ENCODE measurements at regions not wholly inside any gene's neighbourhood (a gene's known extent, or its start where the extent isn't known, plus 50 kb on each side); places are given as distances from the start of the nearest gene placed in this dataset.

DNA sequence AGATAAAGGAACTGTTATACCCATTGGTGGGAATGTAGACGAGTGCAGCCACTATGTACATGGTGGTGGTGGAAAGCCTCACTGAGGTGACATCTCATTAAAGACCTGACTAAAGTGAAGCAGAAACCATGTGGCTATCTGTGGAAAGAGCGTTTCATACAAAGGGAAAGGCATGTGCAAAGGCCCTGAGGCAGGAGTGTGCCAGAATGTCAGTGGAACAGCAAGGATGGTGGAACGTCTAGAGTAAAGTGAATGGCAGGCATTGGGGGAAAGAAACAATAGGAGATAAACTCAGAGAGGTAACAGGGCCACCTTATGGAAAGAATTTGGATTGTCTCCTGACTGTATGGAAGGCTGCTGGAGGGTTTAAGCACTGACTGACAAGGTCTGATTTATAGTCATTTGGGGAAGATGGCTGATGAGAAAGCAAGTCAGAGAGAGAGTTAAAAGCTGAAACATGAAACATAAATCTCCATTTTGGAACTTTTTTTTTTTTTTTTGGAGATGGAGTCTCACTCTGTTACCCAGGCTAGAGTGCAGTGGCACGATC, 245.7 kb downstream of the STK31 start:
- no peak for DNase-seq (ENCODE audit: low spot score)
- Mint-ChIP-seq H3K27ac (ENCODE audit: unreplicated experiment) (no peak overlapping the region), H3K4me1 (ENCODE audit: unreplicated experiment) (peaks cover 4% of the 10 kb centered on the region), H3K4me3 (ENCODE audit: unreplicated experiment) (no peak overlapping the region), H3K27me3 (ENCODE audit: unreplicated experiment) (no peaks in the 10 kb centered on the region), H3K9me3 (ENCODE audit: unreplicated experiment) (no peaks in the 10 kb centered on the region), H3K36me3 (ENCODE audit: low read depth, unreplicated experiment) (no peaks in the 10 kb centered on the region)
- TF ChIP-seq, protein P1, sequence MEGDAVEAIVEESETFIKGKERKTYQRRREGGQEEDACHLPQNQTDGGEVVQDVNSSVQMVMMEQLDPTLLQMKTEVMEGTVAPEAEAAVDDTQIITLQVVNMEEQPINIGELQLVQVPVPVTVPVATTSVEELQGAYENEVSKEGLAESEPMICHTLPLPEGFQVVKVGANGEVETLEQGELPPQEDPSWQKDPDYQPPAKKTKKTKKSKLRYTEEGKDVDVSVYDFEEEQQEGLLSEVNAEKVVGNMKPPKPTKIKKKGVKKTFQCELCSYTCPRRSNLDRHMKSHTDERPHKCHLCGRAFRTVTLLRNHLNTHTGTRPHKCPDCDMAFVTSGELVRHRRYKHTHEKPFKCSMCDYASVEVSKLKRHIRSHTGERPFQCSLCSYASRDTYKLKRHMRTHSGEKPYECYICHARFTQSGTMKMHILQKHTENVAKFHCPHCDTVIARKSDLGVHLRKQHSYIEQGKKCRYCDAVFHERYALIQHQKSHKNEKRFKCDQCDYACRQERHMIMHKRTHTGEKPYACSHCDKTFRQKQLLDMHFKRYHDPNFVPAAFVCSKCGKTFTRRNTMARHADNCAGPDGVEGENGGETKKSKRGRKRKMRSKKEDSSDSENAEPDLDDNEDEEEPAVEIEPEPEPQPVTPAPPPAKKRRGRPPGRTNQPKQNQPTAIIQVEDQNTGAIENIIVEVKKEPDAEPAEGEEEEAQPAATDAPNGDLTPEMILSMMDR (IDR thresholded peaks at IDR 0.05; ENCODE audit: unreplicated experiment): no peak

DNA sequence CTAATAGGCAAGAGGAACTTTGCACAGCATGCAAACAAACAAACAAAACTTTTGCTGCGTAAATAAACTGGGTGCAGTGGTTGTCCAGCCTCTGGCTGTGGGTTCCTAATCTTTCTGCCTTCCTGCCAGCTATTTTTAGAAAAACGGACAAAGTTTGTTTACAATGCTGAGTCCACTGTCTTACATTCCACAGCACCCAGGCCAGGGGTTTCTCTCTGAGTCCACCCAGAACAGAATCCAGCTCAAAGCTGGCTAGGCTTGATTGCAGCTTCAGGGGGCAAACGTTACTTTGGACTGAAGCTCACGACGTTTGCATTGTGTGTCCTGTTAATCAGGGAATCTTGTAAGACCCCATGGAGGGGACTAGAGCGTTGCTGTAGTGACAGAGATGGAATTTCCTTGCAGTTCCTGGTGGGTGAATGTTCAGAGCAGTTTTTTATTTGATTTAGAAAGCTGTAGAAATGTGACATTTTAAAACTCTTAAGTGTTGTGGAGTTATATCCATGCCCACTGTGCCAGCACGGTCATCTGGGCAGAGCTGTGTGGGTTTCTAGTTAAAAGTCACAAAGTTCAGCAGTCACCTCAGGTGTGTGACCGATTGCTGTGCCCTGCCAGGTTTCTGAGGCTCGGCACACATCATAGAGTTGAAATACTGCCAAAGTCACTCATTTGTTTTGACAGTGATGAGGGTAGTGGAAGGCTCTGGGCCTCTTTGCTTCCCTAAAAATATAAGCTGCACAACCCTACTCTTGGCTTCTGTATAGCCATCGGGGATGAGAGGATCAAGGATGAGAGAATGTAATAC, 247.0 kb downstream of the STK31 start:
- TF ChIP-seq, protein P1 (IDR thresholded peaks at IDR 0.05; ENCODE audit: unreplicated experiment): no peak
- no peaks in the 10 kb centered on the region for H3K27me3 Mint-ChIP-seq (ENCODE audit: unreplicated experiment)
- peaks cover 4% of the 10 kb centered on the region for H3K4me1 Mint-ChIP-seq (ENCODE audit: unreplicated experiment)
- no peaks in the 10 kb centered on the region for H3K9me3 Mint-ChIP-seq (ENCODE audit: unreplicated experiment)
- no peak overlapping the region for H3K27ac Mint-ChIP-seq (ENCODE audit: unreplicated experiment)
- DNase-seq (ENCODE audit: low spot score): no peak
- no peaks in the 10 kb centered on the region for H3K36me3 Mint-ChIP-seq (ENCODE audit: low read depth, unreplicated experiment)
- no peak overlapping the region for H3K4me3 Mint-ChIP-seq (ENCODE audit: unreplicated experiment)

DNA sequence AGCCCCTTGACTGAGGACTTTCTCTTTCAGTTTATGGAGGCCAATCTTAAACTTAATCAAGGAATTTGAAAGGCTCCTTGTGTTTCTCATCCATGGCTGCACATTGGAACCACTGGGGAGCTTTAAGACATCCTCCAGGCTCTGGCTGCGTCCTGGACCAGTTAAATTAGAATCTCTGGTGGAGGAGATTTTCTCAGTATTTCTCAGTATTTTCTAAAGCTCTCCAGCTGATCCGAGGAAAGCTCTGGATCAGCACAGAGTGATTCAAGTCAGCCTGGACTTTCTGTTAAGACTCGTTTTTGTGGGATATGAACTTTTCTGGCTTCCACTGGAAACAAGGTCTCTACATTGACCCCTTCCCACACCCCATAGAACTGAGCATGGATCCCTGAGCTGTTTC, 249.8 kb downstream of the STK31 start:
- Mint-ChIP-seq H3K27ac (ENCODE audit: unreplicated experiment) (no peak overlapping the region), H3K27me3 (ENCODE audit: unreplicated experiment) (no peaks in the 10 kb centered on the region), H3K9me3 (ENCODE audit: unreplicated experiment) (no peaks in the 10 kb centered on the region), H3K4me3 (ENCODE audit: unreplicated experiment) (no peak overlapping the region), H3K4me1 (ENCODE audit: unreplicated experiment) (peaks cover 4% of the 10 kb centered on the region), H3K36me3 (ENCODE audit: low read depth, unreplicated experiment) (no peaks in the 10 kb centered on the region)
- no peak for DNase-seq (ENCODE audit: low spot score)
- TF ChIP-seq, protein P1 (IDR thresholded peaks at IDR 0.05; ENCODE audit: unreplicated experiment): no peak

DNA sequence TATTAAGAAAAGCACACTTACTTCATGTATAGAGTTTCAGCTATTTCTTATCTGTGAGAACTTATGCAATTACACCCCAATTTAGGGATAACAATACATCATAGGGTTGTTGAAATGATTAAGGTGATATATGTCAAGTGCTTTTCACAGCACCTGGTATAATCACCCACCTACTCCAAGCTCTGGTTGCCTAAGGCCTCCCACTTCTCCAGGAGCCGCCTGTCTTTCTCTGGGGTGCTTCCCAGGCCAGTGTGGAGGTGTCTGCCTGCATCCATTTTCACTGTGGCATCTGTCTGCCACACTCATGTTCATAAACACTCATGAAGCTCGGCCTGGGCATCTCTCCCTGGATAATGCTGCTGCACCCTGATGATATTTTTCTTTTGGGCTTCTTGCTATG, 250.3 kb downstream of the STK31 start:
- Mint-ChIP-seq H3K27me3 (ENCODE audit: unreplicated experiment) (no peaks in the 10 kb centered on the region), H3K27ac (ENCODE audit: unreplicated experiment) (no peak overlapping the region), H3K36me3 (ENCODE audit: low read depth, unreplicated experiment) (no peaks in the 10 kb centered on the region), H3K9me3 (ENCODE audit: unreplicated experiment) (no peaks in the 10 kb centered on the region), H3K4me1 (ENCODE audit: unreplicated experiment) (peaks cover 4% of the 10 kb centered on the region), H3K4me3 (ENCODE audit: unreplicated experiment) (no peak overlapping the region)
- TF ChIP-seq, protein P1 (IDR thresholded peaks at IDR 0.05; ENCODE audit: unreplicated experiment): no peak
- DNase-seq (ENCODE audit: low spot score): no peak

DNA sequence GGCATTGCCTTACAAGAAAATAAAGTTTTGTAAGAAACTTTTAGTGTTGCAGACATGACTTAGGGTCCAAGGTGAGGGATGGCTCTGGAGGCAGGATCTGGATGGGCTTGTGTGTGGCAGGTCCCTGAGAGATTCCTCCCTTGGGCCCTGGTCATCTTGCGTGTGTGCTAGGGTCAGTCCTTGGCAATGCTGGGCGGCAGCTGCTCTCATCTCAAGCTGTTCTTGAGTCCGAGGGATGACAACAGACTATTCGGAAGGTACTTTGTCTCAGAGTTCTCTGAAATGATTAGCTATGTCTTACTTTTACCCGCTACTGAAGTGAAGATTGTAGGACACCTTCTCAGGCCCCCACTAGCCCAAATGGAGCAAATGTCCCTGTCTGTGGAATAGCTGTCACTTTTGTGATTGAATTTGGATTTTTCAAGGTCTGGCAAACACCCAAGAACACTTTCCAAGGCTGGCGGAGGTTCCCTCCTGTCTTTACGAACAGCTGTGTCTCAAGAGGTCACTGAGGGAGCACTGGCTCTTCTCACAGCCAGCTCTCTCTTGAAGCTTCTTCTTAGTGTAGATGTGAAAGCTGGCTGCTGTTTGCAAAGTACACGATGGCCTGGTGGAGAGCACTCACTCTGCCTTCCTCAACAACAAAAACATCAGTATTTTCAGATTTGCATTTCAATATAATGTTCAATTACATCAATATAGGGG, 253.6 kb downstream of the STK31 start:
- no peaks in the 10 kb centered on the region for H3K27me3 Mint-ChIP-seq (ENCODE audit: unreplicated experiment)
- no peaks in the 10 kb centered on the region for H3K36me3 Mint-ChIP-seq (ENCODE audit: low read depth, unreplicated experiment)
- no peaks in the 10 kb centered on the region for H3K4me1 Mint-ChIP-seq (ENCODE audit: unreplicated experiment)
- TF ChIP-seq, protein P1 (IDR thresholded peaks at IDR 0.05; ENCODE audit: unreplicated experiment): no peak
- no peaks in the 10 kb centered on the region for H3K9me3 Mint-ChIP-seq (ENCODE audit: unreplicated experiment)
- H3K27ac Mint-ChIP-seq (ENCODE audit: unreplicated experiment): no peak overlapping the region
- no peak for DNase-seq (ENCODE audit: low spot score)
- H3K4me3 Mint-ChIP-seq (ENCODE audit: unreplicated experiment): no peak overlapping the region
